Embryonic facial prominence (tissue), 1 donor: ENCODE measurements at regions not wholly inside any gene's neighbourhood (a gene's known extent, or its start where the extent isn't known, plus 50 kb on each side); places are given as distances from the start of the nearest gene placed in this dataset.

ENCODE experiments used
- DNase-seq: peaks from one replicate; pipeline ENCODE4 v3.0.0-alpha.2; 2016; ENCODE audit errors: extremely low spot score

DNA sequence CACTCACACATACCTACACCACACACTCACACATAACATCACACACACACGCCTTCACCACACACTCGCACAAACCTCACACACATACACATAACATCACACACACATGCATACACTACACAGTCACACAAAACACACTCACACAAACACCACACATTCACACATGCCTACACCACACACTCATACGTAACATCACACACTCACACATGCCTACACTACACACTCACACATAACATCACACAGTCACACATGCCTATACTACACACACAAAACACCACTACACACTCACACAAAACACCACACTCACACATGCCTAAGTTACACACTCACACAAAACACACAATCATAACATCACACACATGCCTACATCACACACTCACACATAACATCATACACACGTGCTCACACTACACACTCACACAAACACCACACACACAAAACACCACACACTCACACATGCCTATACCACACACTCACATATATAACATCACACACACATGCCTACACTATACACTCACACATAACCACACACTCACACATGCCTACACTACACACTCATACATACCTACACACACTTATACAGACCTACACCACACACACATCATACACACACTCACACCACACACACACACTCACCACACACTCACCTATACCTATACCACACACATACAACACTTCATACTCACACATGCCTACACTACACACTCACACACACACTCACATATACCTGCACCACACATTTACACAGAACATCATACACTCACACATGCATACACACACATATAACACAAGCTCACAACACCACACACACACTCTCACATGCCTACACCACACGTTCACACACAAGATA is 383.5 kb downstream of the C6orf118 start:
- no peak for DNase-seq

- no peak for DNase-seq
These were observed 384.7 kb downstream of the C6orf118 start for GRCh38 chr6:164924674-164925073.

DNA sequence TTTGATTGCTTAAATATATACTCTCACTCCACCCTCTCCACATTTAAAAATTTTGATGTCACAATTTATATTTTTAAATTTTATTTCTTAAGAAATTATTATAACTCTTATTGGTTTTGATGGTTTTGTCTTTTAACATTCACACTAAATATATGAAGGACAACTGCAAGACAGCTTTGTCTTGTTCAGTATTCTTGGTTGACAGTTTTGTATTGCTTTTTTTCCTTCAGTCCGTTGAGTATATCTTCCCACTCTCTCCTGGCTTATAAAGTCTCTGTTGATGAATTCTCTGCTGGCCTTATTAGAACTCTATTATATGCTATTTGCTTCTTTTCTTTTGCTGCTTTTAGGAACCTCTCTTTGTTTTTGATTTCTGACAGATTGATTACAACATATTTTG is 392.2 kb downstream of the C6orf118 start:
- no peak for DNase-seq

DNA sequence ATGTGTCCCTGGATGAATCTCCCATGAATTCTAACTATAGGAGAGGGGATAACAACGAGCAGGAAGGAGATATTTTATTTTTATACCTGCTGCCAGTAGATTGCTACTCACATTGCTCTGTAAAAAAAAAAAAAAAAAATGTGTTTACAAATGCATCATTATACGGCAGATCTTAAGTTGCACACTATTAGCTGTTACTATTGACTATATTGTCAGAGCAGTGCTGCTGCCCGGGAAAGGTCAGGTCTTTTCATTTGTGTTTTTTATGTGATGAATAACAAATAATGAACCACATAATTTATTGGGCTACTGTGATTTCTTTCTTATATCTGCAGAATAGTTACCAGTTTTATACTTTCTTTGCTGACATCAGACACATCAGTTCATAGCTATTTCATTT is 393.3 kb downstream of the C6orf118 start:
- DNase-seq, result no peak

- no peak for DNase-seq
These were observed 397.4 kb downstream of the C6orf118 start for GRCh38 chr6:164911873-164912580.

DNA sequence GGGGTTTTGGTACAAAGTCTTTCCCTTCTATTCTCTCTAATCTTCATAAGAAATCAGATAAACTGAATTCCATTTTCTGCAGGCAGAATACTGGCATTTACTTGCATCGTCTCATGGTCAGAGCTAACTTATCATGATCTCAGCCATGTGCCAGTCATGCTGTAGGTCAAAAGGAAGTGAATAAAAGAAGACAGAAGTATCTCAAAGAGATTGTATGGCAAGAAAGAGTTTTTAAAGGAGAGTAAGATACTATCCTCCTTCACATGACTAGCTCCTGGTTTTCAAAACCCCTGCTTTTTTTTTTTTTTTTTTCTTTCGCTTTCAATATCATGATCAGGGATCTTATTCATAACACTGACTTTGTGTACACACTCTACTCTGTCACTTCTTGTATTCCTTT is 398.3 kb downstream of the C6orf118 start:
- no peak for DNase-seq

- no peak for DNase-seq
These were observed 402.6 kb downstream of the C6orf118 start for GRCh38 chr6:164906766-164907165.

DNA sequence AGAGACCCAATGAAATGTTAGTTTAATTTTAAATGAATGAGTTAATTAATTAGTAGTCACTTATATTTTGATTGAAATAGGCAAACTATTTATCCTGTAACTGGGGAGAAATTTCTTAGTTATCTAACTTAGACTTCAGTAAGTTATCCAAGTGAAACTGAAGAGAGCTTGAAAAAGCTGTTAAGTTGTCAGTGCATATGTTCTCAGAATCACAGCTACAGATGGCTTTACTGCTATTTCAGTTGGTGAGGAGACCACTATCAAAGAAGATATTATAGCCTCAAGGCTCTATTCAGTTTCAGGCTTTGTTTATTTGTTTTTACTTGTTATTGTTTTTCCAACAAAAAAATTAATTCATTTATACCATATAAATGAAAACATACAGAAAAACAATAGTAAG is 404.1 kb downstream of the C6orf118 start:
- DNase-seq, result no peak

- DNase-seq, result no peak
These were observed 411.0 kb downstream of the C6orf118 start for GRCh38 chr6:164898412-164898811.

GRCh38 chr6:164897523-164898235 is 411.7 kb downstream of the C6orf118 start:
- no peak for DNase-seq

- no peak for DNase-seq
These were observed 419.4 kb downstream of the C6orf118 start for GRCh38 chr6:164889980-164890379.

GRCh38 chr6:164887660-164888059 is 421.7 kb downstream of the C6orf118 start:
- no peak for DNase-seq

DNA sequence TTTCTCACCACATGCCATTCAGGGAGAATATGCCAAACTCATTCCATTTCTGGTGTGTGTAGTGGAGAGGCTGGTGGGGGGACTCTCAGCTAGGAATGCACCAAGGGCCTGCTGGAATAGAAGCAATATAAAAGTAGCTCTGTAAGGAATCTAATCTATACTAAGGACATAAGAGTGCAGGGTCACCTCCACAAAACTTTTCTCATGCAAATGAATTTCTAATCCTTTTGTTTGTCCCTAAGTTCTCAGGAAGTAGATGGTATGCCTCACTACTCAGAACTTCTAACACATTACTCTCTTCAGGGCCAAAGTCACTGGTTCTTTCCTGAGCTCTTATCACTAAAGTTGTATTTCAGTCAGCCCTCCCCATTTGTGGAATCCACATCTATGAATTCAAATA is 427.2 kb downstream of the C6orf118 start:
- no peak for DNase-seq

- no peak for DNase-seq
These were observed 437.6 kb downstream of the C6orf118 start for GRCh38 chr6:164871783-164872182.

DNA sequence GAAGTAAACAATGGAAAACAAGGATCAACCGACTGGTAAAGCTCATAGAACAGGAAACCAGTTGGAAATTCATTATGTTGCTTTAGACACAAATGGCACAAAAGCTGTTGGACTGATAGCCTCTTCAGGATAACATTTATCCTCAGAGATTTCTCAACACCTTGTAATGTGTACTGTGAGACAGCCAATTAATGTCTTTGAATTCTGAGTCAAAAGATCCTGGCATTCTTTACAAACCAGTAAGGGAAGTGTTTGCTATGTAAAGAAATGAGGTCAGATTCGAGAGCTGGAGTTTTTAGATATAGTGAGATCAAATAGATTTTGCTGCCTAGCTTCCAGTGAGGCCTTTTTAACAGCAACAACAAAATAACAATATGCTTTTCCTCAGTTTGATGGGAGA is 439.2 kb downstream of the C6orf118 start:
- DNase-seq, result no peak

GRCh38 chr6:164861967-164862366 is 447.4 kb downstream of the C6orf118 start:
- no peak for DNase-seq

DNA sequence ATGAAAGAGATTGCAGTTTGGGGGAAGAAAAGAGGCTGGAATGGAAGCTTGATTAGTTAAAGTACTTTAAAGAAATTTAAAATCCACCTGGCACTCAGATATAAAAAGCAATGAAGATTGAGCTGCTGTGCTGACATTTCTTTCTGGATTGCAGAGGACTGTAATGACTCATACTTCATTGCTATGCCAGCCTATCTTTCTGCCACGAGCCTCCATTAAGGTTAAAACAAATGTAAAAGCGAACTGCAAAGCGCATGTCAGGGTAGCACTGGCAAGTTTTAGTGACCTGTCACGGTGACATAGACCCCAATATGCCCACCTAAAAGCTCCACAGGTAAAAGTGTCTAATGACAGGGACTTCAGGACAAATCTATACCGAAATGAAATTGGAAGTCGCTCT is 449.6 kb downstream of the C6orf118 start:
- DNase-seq, result no peak

DNA sequence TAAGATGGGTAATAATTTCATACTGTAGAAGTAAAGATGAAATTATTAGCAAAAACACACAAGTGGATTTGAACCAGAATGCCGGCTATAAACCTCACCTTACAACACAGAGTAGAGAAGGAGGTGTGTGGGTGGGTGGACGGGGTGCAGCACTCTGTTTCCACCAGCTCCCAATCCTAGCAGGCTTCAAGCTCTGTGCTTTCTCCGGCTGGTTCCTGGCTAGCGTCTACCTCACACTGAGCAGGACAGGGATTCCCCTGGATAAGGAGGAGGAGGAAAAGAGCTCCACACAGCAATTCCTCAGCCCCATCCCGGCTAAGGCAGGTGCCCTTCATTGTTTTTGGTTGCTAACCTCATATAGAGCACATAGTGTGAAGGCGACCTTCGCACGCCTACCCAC is 453.3 kb downstream of the C6orf118 start:
- DNase-seq, result no peak

DNA sequence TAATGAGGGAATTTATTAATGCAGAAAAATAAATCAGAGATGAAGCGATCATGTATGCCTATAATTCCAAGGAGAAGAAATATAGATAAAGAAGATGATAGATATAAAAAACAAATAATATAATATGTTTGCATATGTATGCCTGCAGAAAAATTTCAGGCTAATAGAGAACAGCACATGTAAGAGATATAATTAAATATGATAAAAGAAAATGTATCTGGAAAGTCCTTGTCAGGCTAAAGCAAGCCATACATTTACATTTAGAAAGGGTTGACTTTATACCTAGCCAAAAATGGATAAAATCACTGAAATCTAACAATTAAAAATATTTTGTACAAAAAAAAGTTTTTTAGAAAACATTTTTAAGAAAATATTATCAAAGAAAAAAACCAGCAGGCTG is 454.1 kb downstream of the C6orf118 start:
- DNase-seq, result no peak

DNA sequence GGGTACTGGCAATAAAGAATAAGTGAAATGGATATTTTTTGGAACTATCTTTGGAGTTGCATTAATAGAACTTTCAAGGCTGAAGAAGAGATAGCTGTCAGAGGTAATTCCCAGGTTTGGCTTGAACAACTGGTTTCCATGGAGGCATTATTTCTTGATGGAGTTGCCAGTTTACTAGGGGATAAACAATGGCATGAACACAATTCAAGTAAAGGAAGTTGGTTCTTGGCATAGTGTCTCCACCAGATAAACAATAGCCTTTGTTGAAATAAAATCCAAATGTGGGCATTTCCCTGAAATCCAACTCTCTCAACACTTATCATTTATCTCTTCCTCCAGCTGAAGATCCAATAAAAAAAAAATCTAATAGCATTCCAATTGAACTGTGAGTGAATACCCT is 454.9 kb downstream of the C6orf118 start:
- DNase-seq, result no peak

DNA sequence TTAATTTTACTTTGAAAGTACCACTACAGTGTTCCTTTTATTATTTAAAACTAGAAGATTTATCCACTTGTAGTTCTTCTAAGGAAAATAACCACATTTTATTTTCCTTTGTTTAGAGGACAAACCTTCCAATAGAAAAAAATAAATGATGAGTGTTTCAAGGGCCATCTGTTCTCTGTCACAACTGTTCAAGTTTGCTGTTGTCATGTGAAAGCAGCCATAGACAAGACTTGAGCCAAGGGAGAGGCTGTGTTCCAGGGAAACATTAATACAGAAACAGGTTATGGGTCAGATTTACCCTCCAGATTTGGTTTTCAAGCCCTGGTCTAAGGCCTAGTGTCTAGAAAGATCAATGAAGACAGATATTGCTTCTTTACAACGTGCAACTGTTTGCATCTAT is 463.6 kb downstream of the C6orf118 start:
- no peak for DNase-seq

DNA sequence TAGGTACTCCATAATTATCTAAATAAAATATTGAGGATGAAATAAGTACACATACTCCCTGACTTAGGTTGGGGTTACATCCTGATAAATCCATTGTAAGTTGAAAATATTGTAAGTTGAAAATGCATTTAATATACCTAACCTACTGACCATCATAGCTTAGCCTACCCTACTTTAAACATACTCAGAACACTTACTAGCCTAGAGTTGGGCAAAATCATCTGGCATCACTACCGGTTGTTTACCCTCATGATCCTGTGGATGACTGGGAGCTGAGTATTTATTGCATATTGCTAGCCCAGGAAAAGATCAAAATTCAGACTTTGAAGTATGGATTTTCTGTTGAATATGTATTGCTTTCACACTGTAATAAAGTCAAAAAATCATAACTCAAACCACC is 467.3 kb downstream of the C6orf118 start:
- DNase-seq, result no peak
